H9 (cell line): ENCODE measurements at regions not wholly inside any gene's neighbourhood (a gene's known extent, or its start where the extent isn't known, plus 50 kb on each side); places are given as distances from the start of the nearest gene placed in this dataset.

Experiments used
- DNase-seq: peaks from one replicate; pipeline ENCODE4 v3.0.0-alpha.2; 2017
- H2AFZ ChIP-seq: one replicate; pipeline ENCODE4 v1.6.1; 2013; ENCODE audit warnings: mild to moderate bottlenecking, low read length, control low read depth, moderate library complexity
- H2AK5ac ChIP-seq: 2 replicates; pipeline ENCODE4 v1.6.1; 2013; ENCODE audit warnings: low read length, control low read depth, mixed read lengths; ENCODE audit not compliant: insufficient read length
- H2BK120ac ChIP-seq: one replicate; pipeline ENCODE4 v1.6.1; 2013; ENCODE audit warnings: low read depth, mild to moderate bottlenecking, low read length, control low read depth, inconsistent platforms; ENCODE audit not compliant: poor library complexity, severe bottlenecking
- H2BK12ac ChIP-seq: 2 replicates; pipeline ENCODE4 v1.6.1; 2013; ENCODE audit warnings: low read length, control low read depth, mixed read lengths, low read depth; ENCODE audit not compliant: insufficient read length
- H2BK15ac ChIP-seq: 2 replicates; pipeline ENCODE4 v1.6.1; 2013; ENCODE audit warnings: low read depth, low read length, control low read depth
- H2BK20ac ChIP-seq: one replicate; pipeline ENCODE4 v1.6.1; 2013; ENCODE audit warnings: low read depth, mild to moderate bottlenecking, low read length, control low read depth, inconsistent platforms; ENCODE audit not compliant: poor library complexity, severe bottlenecking
- H2BK5ac ChIP-seq: 2 replicates; pipeline ENCODE4 v1.6.1; 2013; ENCODE audit warnings: low read length, control low read depth, mixed read lengths; ENCODE audit not compliant: insufficient read length
- H3K14ac ChIP-seq: 2 replicates; pipeline ENCODE4 v1.6.1; 2013; ENCODE audit warnings: low read length, control low read depth; ENCODE audit not compliant: insufficient read depth
- H3K18ac ChIP-seq: 2 replicates; pipeline ENCODE4 v1.6.1; 2013; ENCODE audit warnings: low read depth, mild to moderate bottlenecking, mixed read lengths, low read length, control low read depth; ENCODE audit not compliant: insufficient read length
- H3K23ac ChIP-seq: 2 replicates; pipeline ENCODE4 v1.6.1; 2013; ENCODE audit warnings: low read length, control low read depth, mixed read lengths, low read depth; ENCODE audit not compliant: insufficient read length
- H3K23me2 ChIP-seq: 2 replicates; pipeline ENCODE4 v1.6.1; 2013; ENCODE audit warnings: low read depth, mild to moderate bottlenecking, mixed read lengths, low read length, control low read depth; ENCODE audit not compliant: insufficient read length, poor library complexity, severe bottlenecking
- H3K27ac ChIP-seq: 2 replicates; pipeline ENCODE4 v1.5.1; 2013; ENCODE audit warnings: low read length, control low read depth, mixed read lengths, low read depth; ENCODE audit not compliant: insufficient read length
- H3K27me3 ChIP-seq: 2 replicates; pipeline ENCODE4 v1.6.1; 2013; ENCODE audit warnings: low read length, control low read depth, inconsistent platforms; ENCODE audit not compliant: insufficient read depth
- H3K4ac ChIP-seq: 2 replicates; pipeline ENCODE4 v1.6.1; 2013; ENCODE audit warnings: low read depth, mild to moderate bottlenecking, control low read depth, inconsistent platforms, low read length, moderate library complexity
- H3K4me1 ChIP-seq: 2 replicates; pipeline ENCODE4 v1.6.1; 2013; ENCODE audit warnings: low read length, control low read depth, inconsistent platforms; ENCODE audit not compliant: insufficient read depth
- H3K4me2 ChIP-seq: 2 replicates; pipeline ENCODE4 v1.6.1; 2013; ENCODE audit warnings: low read length, control low read depth, mixed read lengths; ENCODE audit not compliant: insufficient read length, insufficient read depth
- H3K56ac ChIP-seq: 2 replicates; pipeline ENCODE4 v1.6.1; 2013; ENCODE audit warnings: low read depth, mild to moderate bottlenecking, mixed read lengths, low read length, control low read depth; ENCODE audit not compliant: insufficient read length
- H3K79me1 ChIP-seq: 2 replicates; pipeline ENCODE4 v1.6.1; 2013; ENCODE audit warnings: low read depth, mild to moderate bottlenecking, moderate library complexity, low read length, control low read depth, inconsistent platforms; ENCODE audit not compliant: insufficient read depth, poor library complexity, severe bottlenecking
- H3K79me2 ChIP-seq: 2 replicates; pipeline ENCODE4 v1.6.1; 2013; ENCODE audit warnings: low read length, control low read depth, inconsistent platforms; ENCODE audit not compliant: insufficient read depth
- H3K9ac ChIP-seq: 2 replicates; pipeline ENCODE4 v1.6.1; 2013; ENCODE audit warnings: low read length, control low read depth, mixed read lengths; ENCODE audit not compliant: insufficient read length; ENCODE audit errors: extremely low read depth
- H3K9me3 ChIP-seq: one replicate; pipeline ENCODE4 v1.6.1; 2013; ENCODE audit warnings: low read depth, low read length, inconsistent platforms; ENCODE audit not compliant: control insufficient read depth
- H3T11ph ChIP-seq: one replicate; pipeline ENCODE4 v1.6.1; 2013; ENCODE audit warnings: mild to moderate bottlenecking, low read length, control low read depth, inconsistent platforms
- H4K20me1 ChIP-seq: one replicate; pipeline ENCODE4 v1.6.1; 2013; ENCODE audit not compliant: control insufficient read depth, insufficient read length, insufficient read depth
- H4K5ac ChIP-seq: 2 replicates; pipeline ENCODE4 v1.6.1; 2013; ENCODE audit warnings: low read depth, mild to moderate bottlenecking, mixed read lengths, low read length, control low read depth; ENCODE audit not compliant: insufficient read length
- H4K8ac ChIP-seq: replicated peaks from 2 replicates; pipeline ENCODE4 v1.6.1; 2013; ENCODE audit warnings: low read length, control low read depth, mixed read lengths, low read depth; ENCODE audit not compliant: insufficient read length
- H4K91ac ChIP-seq: 2 replicates; pipeline ENCODE4 v1.6.1; 2013; ENCODE audit warnings: low read depth, mild to moderate bottlenecking, moderate library complexity, mixed read lengths, low read length, control low read depth; ENCODE audit not compliant: insufficient read length
- H3K27ac Mint-ChIP-seq, 3 experiments: 2 replicates in 2 of 3; 3 replicates in 1 of 3; pipeline ENCODE4 v1.8.0; 2020 to 2021; ENCODE audit warnings: mixed read lengths in 3 of 3, mild to moderate bottlenecking in 1 of 3, moderate library complexity in 1 of 3
- H3K27me3 Mint-ChIP-seq: 2 replicates; pipeline ENCODE4 v1.8.0; 2021; ENCODE audit warnings: low read depth, mild to moderate bottlenecking, moderate library complexity, mixed read lengths
- H3K36me3 Mint-ChIP-seq, 3 experiments: 2 replicates in 2 of 3; 3 replicates in 1 of 3; pipeline ENCODE4 v1.8.0; 2020 to 2021; ENCODE audit warnings: low read depth in 3 of 3, mixed read lengths in 3 of 3; ENCODE audit not compliant: insufficient read depth in 1 of 3
- H3K4me1 Mint-ChIP-seq, 2 experiments: 2 replicates each; pipeline ENCODE4 v1.8.0; 2020; ENCODE audit warnings: mixed read lengths in 2 of 2
- H3K4me3 Mint-ChIP-seq, 2 experiments: 2 replicates in 1 of 2; 3 replicates in 1 of 2; pipeline ENCODE4 v1.8.0; 2020 to 2021; ENCODE audit warnings: mild to moderate bottlenecking in 2 of 2, mixed read lengths in 2 of 2, moderate library complexity in 1 of 2
- H3K9me3 Mint-ChIP-seq, 2 experiments: 2 replicates in 1 of 2; 3 replicates in 1 of 2; pipeline ENCODE4 v1.8.0; 2020; ENCODE audit warnings: mild to moderate bottlenecking in 2 of 2, mixed read lengths in 2 of 2, moderate library complexity in 1 of 2
- WGBS: extraction: QIAGEN DNeasy Blood & Tissue Kit; methylation state at CpG from one replicate; pipeline ENCODE4 v1.1.7; 2013; ENCODE audit warnings: missing lambda C conversion rate, low lambda C conversion rate, mixed read lengths; ENCODE audit not compliant: insufficient read length; ENCODE audit errors: extremely low coverage; 5-methylcytosine and 5-hydroxymethylcytosine counted together
- TF ChIP-seq, protein P1 (sequence below): fragments of 200-600 bp; sonication (generic); conservative IDR thresholded peaks from 3 replicates; pipeline ENCODE4 v1.8.0; 2021; ENCODE audit warnings: antibody characterized with exemption, mild to moderate bottlenecking

DNA sequence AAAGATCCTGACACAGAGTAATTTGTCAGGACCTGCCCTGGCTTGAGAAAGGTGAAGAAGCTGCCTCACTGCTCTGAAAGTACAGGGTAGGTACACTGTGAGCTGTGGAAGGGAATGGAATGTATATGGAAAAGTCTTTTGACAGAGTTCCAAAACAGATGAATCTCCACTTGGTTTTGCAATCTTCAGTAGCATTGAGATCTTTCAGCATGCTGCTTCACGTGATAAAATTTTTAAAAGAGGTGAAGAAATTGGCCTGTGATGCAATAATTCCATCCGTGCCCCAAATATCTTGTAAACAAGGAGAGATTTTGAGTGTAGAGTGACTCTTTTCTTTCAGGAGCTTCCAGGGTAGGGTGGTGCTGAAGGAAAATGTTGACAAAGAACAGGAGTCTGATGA is 123.1 kb downstream of the OSR1 start:
- H3K23me2 ChIP-seq = no peaks in the 10 kb centered on the region
- no CpG with 5 or more reads among the region's 2 CpGs for WGBS
- H3K14ac ChIP-seq = no peak overlapping the region
- no peak overlapping the region; a peak in 1 of 7 replicates for H3K27ac Mint-ChIP-seq
- no peaks in the 10 kb centered on the region for H3K79me2 ChIP-seq
- H3K36me3 Mint-ChIP-seq = no peaks in the 10 kb centered on the region
- H3K79me1 ChIP-seq = no peaks in the 10 kb centered on the region
- H3K4me1 ChIP-seq = no peaks in the 10 kb centered on the region
- H2BK20ac ChIP-seq = no peak overlapping the region
- DNase-seq = no peak
- H3K9me3 ChIP-seq = no peaks in the 10 kb centered on the region
- no peak overlapping the region for H3K4ac ChIP-seq
- H2BK120ac ChIP-seq = no peak overlapping the region
- H2AFZ ChIP-seq = no peak overlapping the region
- no peak overlapping the region for H2BK5ac ChIP-seq
- H4K20me1 ChIP-seq = no peaks in the 10 kb centered on the region
- no peak overlapping the region for H4K91ac ChIP-seq
- no peak overlapping the region for H3K18ac ChIP-seq
- H2AK5ac ChIP-seq = no peak overlapping the region
- no peaks in the 10 kb centered on the region; the same call in 1 of the 2 replicates for H3K27me3 Mint-ChIP-seq
- H3K27me3 ChIP-seq = no peaks in the 10 kb centered on the region
- TF ChIP-seq, protein P1, sequence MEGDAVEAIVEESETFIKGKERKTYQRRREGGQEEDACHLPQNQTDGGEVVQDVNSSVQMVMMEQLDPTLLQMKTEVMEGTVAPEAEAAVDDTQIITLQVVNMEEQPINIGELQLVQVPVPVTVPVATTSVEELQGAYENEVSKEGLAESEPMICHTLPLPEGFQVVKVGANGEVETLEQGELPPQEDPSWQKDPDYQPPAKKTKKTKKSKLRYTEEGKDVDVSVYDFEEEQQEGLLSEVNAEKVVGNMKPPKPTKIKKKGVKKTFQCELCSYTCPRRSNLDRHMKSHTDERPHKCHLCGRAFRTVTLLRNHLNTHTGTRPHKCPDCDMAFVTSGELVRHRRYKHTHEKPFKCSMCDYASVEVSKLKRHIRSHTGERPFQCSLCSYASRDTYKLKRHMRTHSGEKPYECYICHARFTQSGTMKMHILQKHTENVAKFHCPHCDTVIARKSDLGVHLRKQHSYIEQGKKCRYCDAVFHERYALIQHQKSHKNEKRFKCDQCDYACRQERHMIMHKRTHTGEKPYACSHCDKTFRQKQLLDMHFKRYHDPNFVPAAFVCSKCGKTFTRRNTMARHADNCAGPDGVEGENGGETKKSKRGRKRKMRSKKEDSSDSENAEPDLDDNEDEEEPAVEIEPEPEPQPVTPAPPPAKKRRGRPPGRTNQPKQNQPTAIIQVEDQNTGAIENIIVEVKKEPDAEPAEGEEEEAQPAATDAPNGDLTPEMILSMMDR = no peak
- no peak overlapping the region for H3K4me2 ChIP-seq
- H4K8ac ChIP-seq = no peak overlapping the region
- H3K27ac ChIP-seq = no peak overlapping the region
- H3T11ph ChIP-seq = no peak overlapping the region
- H3K4me3 Mint-ChIP-seq = no peak overlapping the region
- H3K23ac ChIP-seq = no peak overlapping the region
- H3K9ac ChIP-seq = no peak overlapping the region
- H2BK12ac ChIP-seq = no peak overlapping the region
- H3K56ac ChIP-seq = no peak overlapping the region
- H2BK15ac ChIP-seq = no peak overlapping the region
- no peaks in the 10 kb centered on the region for H3K9me3 Mint-ChIP-seq
- no peak overlapping the region for H4K5ac ChIP-seq
- peaks cover 0 to 13% of the 10 kb centered on the region in 2 experiments; a peak in 2 of 4 replicates for H3K4me1 Mint-ChIP-seq
